Thyroid gland (tissue), 4 donors: ENCODE measurements at regions not wholly inside any gene's neighbourhood (a gene's known extent, or its start where the extent isn't known, plus 50 kb on each side); places are given as distances from the start of the nearest gene placed in this dataset.

Experiments used
- DNase-seq, 2 donors: peaks; one replicate each; pipeline ENCODE4 v3.0.0-alpha.2; 2019
- H3K27ac ChIP-seq, 3 donors: fragments of 200-600 bp; sonication (generic); 1 replicate in 2 of 3; 2 replicates in 1 of 3; pipeline ENCODE4 v1.5.1; 2016 to 2019; ENCODE audit warnings: mild to moderate bottlenecking in 1 of 3, moderate library complexity in 1 of 3
- H3K27me3 ChIP-seq: fragments of 200-600 bp; sonication (generic); one replicate; pipeline ENCODE4 v1.5.1; 2019
- H3K36me3 ChIP-seq, 2 donors: fragments of 200-600 bp; sonication (generic); one replicate each; pipeline ENCODE4 v1.5.1; 2016 to 2019
- H3K4me1 ChIP-seq, 2 donors: fragments of 200-600 bp; sonication (generic); one replicate each; pipeline ENCODE4 v1.5.1; 2017 to 2019
- H3K4me3 ChIP-seq, 3 donors: fragments of 200-600 bp; sonication (generic); replicated peaks in 1 of 3; 1 replicate in 2 of 3; 2 replicates in 1 of 3; pipeline ENCODE4 v1.5.1; 2016; ENCODE audit warnings: mild to moderate bottlenecking in 1 of 3
- H3K9me3 ChIP-seq: fragments of 200-600 bp; sonication (generic); one replicate; pipeline ENCODE4 v1.5.1; 2017
- CTCF ChIP-seq, 6 experiments: fragments of 200-600 bp in 3 of 6; fragments of 450-650 bp in 3 of 6; sonication (generic) in 3 of 6; IDR thresholded peaks; one replicate each; pipeline ENCODE4 v1.5.1; 2016 to 2019; ENCODE audit warnings: antibody characterized with exemption in 6 of 6, mild to moderate bottlenecking in 2 of 6, inconsistent platforms in 1 of 6, moderate library complexity in 1 of 6
- POLR2A ChIP-seq, 2 donors: fragments of 450-650 bp; IDR thresholded peaks; one replicate each; pipeline ENCODE4 v1.6.1; 2017; ENCODE audit warnings: antibody characterized with exemption in 2 of 2, mild to moderate bottlenecking in 2 of 2, moderate library complexity in 1 of 2
- WGBS, 2 donors: methylation state at CpG; one replicate each; pipeline ENCODE4 v1.1.5; 2017; 5-methylcytosine and 5-hydroxymethylcytosine counted together
- intact Hi-C: fragments of 100-400 bp; cut with DNase I; formaldehyde crosslinking; loops from one replicate; pipeline ENCODE4 v1.15.1; 2023

- 73 to 82% methylated on average over 3 of the region's 3 CpGs for WGBS, 2 donors
- TF ChIP-seq POLR2A (IDR thresholded peaks at IDR 0.05) = no peak
- TF ChIP-seq CTCF (IDR thresholded peaks at IDR 0.05) = no peak
- H3K4me3 ChIP-seq = no peak overlapping the region
- intact Hi-C loops = no loop called here
- peaks cover 10 to 11% of the 10 kb centered on the region in 2 donors for H3K4me1 ChIP-seq
- no peak overlapping the region for H3K27ac ChIP-seq
- no peaks in the 10 kb centered on the region for H3K36me3 ChIP-seq
- no peak for DNase-seq
- no peaks in the 10 kb centered on the region for H3K27me3 ChIP-seq
- no peaks in the 10 kb centered on the region for H3K9me3 ChIP-seq
Observed at GRCh38 chr9:87123830-87124229, 176.5 kb upstream of the GAS1 start.

GRCh38 chr9:87125819-87126218 lies 178.5 kb upstream of the GAS1 start:
- WGBS, 2 donors = 95 to 97% methylated on average over 3 of the region's 3 CpGs
- Histone ChIP-seq H3K9me3 (no peaks in the 10 kb centered on the region), H3K27ac (no peak overlapping the region), H3K27me3 (no peaks in the 10 kb centered on the region), H3K4me3 (no peak overlapping the region), H3K4me1 (no peaks in the 10 kb centered on the region), H3K36me3 (no peaks in the 10 kb centered on the region)
- intact Hi-C loops = no loop called here
- no peak for DNase-seq
- no peak for TF ChIP-seq POLR2A (IDR thresholded peaks at IDR 0.05)
- TF ChIP-seq CTCF (IDR thresholded peaks at IDR 0.05) = no peak

DNA sequence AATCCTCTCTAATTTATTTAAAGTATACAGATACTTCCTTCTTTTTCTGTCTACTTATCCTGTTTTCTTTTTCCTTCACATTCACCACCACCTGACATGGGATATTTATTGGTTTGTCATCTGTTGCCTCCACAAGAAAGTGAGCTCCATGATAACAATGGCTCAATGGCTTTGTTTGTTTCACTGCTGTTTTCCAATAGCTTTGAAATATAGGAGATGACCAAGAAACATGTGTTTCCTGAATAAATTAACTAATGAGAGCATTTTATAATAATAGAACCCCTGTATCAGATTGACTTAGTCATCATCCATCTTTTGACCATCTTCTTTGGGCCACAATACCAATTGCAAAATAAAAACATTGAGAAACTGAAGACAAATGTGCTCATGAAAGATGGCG lies 180.2 kb upstream of the GAS1 start:
- H3K9me3 ChIP-seq = no peaks in the 10 kb centered on the region
- no peaks in the 10 kb centered on the region for H3K36me3 ChIP-seq
- H3K4me1 ChIP-seq = no peaks in the 10 kb centered on the region
- H3K27ac ChIP-seq = no peak overlapping the region
- TF ChIP-seq CTCF (IDR thresholded peaks at IDR 0.05) (no peak), POLR2A (IDR thresholded peaks at IDR 0.05) (no peak)
- no peak overlapping the region for H3K4me3 ChIP-seq
- intact Hi-C loops = no loop called here
- DNase-seq = no peak
- WGBS, 2 donors = 94 to 96% methylated on average over 1 of the region's 1 CpG
- no peaks in the 10 kb centered on the region for H3K27me3 ChIP-seq

GRCh38 chr9:87127978-87128614 lies 180.8 kb upstream of the GAS1 start:
- H3K36me3 ChIP-seq = no peaks in the 10 kb centered on the region
- intact Hi-C loops = no loop called here
- no peaks in the 10 kb centered on the region for H3K9me3 ChIP-seq
- no peak for TF ChIP-seq POLR2A (IDR thresholded peaks at IDR 0.05)
- TF ChIP-seq CTCF (IDR thresholded peaks at IDR 0.05) = no peak
- H3K4me1 ChIP-seq = no peaks in the 10 kb centered on the region
- no peak for DNase-seq
- WGBS, 2 donors = 90 to 92% methylated on average over 2 of the region's 2 CpGs
- no peaks in the 10 kb centered on the region for H3K27me3 ChIP-seq
- no peak overlapping the region for H3K27ac ChIP-seq
- no peak overlapping the region for H3K4me3 ChIP-seq

GRCh38 chr9:87128844-87129493 lies 181.7 kb upstream of the GAS1 start:
- Histone ChIP-seq H3K27me3 (no peaks in the 10 kb centered on the region), H3K4me1 (no peaks in the 10 kb centered on the region), H3K4me3 (no peak overlapping the region), H3K9me3 (no peaks in the 10 kb centered on the region), H3K36me3 (no peaks in the 10 kb centered on the region), H3K27ac (no peak overlapping the region)
- no peak for DNase-seq
- WGBS, 2 donors = 67 to 73% methylated on average over 5 of the region's 5 CpGs
- intact Hi-C loops = no loop called here
- TF ChIP-seq POLR2A (IDR thresholded peaks at IDR 0.05) (no peak), CTCF (IDR thresholded peaks at IDR 0.05) (no peak)
